ENCODE measurements at regions not wholly inside any gene's neighbourhood (a gene's known extent, or its start where the extent isn't known, plus 50 kb on each side); places are given as distances from the start of the nearest gene placed in this dataset.
"Not testable (repeated sequence)": the region's sequence is repeated elsewhere in the genome, so short reads cannot be mapped to it uniquely, and the experiment has no call there.

DNA sequence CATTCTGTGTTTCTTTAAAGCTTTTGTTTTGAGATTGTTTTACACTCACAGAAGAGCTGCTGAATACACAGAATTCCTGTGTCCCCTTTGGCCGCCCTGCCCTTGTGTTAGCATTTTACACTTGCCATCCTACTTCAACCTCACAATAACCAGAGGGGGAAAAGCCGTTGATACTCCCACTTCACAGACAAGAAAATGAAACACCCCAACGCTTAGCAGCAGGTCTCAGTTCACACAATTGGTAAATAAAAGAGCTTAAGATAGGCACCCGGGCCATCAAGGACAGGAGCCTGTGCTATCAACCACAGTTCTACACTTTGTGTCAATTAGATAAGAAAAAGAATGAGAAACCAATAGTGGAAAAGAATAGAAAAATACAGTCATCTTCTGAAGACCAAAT is 178.0 kb downstream of the SYK start:
- no peak for DNase-seq (ENCODE audit: low read depth)

- no peak for DNase-seq (ENCODE audit: low read depth)
Observed at GRCh38 chr9:90981726-90982125, 180.1 kb downstream of the SYK start.

DNA sequence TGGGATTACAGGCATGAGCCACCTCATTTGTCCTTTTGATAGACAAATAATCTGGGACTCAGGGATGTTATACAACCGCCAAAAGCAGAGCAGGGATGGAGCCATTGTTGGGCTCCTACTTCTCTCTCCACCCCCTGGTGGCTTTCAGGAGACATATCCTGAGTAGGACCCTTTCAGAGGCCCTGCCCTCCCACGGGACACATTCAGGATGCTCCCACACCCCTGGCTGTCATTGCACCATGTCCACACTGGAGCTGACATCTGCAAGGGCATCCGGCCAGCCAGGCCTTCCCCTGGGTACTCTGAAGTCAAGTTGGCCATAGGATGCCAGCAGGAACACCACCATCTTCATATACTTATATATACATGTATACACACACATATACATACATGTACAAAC is 181.8 kb downstream of the SYK start:
- no peak for DNase-seq (ENCODE audit: low read depth)

DNA sequence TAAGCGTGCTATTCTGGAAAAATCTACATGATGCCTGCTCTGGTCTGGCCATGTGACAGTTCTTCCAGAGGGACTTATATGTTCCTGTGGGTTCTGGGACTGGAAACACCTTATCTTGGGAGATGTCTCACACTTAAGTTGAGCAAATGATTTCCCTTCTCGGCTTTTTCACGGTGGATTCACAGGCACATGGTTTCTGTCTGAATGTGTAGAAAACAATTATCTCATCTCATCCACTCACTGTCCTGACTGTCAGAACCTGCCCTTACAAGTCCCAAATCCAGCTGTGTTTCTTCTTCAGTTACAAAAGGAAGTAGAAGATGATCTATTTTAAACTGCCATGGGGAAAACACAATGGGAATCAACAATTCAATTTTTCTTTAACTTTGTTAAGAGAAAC is 184.0 kb downstream of the SYK start:
- no peak for DNase-seq (ENCODE audit: low read depth)

DNA sequence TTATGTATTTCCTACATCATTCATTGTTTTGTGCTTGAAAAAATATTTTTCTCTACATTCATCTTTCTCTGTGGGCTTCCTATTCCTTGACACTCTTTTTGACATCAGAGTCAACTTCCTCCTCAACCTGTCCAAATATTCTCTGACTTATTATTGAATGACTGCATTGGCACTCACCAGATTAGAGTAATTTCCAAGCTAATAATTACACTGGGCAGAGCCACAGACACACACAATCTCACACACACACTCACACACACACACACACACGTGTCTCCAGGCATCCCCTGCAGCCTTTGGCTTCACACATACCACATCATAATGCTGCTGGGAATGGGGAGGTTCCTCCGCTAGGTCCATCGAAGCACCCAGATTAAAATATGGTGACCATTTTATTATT is 184.5 kb downstream of the SYK start:
- DNase-seq (ENCODE audit: low read depth) = no peak

GRCh38 chr9:90987566-90987965 is 185.9 kb downstream of the SYK start:
- no peak for DNase-seq (ENCODE audit: low read depth)

GRCh38 chr9:90988318-90988717 is 186.7 kb downstream of the SYK start:
- no peak for DNase-seq (ENCODE audit: low read depth)

GRCh38 chr9:90991953-90992352 is 190.3 kb downstream of the SYK start:
- DNase-seq (ENCODE audit: low read depth) = no peak

- no peak for DNase-seq (ENCODE audit: low read depth)
Observed at GRCh38 chr9:90995516-90995915, 193.9 kb downstream of the SYK start.

DNA sequence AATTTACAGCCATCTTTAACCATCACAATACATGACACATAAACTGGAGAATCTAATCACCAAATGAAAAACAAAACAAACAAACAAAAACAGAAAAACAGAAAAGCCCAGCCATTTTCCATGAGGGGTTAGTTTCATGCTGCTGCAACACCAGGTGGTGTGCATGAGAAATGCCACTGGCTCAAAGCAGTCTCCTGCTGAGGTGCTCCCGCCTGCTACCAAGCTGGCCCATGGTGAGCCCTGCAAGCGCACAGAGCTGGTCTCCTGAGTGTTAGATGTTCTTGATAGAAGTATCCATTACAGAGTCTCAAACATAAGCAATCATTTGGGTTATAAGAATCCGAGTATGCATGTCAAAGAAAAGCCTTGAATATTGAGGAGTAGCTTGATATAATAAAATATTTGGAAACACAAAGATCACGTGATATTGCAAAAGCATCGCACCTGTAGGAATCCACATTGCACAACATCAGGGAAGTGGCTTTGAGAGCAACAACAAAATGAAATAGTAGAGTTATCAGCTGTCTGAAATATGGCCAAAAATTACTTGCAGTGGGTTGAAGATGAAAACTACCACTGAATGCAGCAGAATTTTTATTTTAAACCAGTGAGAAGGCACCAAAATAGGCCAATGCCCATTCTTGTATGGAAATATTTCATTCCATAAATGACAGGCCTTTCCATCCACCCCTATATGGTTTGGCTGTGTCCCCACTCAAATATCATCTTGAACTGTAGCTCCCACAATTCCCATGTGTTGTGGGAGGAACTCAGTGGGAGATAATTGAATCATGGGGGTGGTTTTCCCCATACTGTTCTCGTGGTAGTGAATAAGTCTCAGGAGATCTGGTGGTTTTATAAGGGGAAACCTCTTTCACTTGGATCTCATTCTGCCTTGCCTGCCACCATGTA is 194.8 kb downstream of the SYK start:
- DNase-seq (ENCODE audit: low read depth) = no peak

DNA sequence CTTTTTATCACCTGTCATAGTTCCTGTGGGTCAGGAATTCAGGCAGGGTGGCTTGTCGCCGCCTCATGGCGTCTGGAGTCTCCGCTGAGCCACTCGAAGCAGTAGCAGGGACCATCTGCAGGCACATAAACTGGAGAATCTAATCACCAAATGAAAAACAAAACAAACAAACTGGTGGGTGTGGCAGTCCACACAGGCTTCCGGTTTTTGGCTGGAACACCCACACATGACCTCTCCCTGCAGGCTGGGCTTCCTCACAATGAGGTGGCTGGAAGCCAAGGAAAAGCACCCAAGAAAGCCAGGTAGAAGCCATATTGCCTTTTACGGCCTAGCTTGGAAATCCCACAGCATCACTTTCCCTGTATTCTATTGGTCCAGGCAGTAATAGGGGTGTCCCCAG is 197.0 kb downstream of the SYK start:
- no peak for DNase-seq (ENCODE audit: low read depth)

GRCh38 chr9:90999425-91000397 is 198.1 kb downstream of the SYK start:
- no peak for DNase-seq (ENCODE audit: low read depth)

DNA sequence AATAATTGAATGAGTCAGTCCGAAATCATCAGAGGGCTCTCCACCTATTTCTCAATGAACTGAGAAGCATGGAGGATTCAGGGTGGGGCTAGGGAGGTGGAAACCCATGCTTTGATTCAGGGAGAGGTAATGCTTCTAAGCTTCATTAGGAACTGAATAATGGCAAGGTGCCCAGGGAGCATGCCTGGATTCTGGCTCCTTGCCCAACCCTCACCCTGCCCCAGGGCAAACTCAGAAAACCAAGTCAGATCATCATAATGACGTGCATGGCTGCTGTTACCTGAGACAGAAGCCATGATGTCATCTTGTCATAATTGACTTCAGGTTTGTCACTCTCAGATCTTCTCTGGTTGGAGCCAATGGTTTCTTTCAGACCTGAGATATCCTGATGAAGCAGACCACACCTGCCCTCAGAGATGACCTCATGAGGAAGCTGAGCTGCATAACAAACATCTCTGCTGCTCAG is 199.6 kb downstream of the SYK start:
- DNase-seq (ENCODE audit: low read depth) = peak; percentile 73

DNA sequence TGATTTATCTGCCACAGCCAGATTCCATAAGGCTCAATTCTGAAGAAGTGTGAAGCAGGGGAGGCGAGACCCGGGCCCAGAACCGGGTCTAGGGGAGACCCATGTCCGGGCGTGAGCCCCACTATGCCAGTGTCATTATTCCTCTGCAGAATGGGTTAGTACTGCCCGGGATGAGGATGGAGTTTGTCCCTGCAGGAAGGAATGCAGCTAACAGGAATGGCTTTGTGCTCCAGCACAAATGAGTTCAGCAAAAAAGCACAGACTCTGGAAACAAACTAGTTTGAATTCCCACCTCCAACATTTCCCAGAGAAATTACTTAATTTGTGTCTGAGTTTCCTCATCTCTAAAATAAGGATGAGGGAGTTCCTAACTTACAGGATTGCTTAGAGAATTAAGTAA is 202.9 kb downstream of the SYK start:
- no peak for DNase-seq (ENCODE audit: low read depth)

- no peak for DNase-seq (ENCODE audit: low read depth)
Observed at GRCh38 chr9:91004992-91005391, 203.4 kb downstream of the SYK start.

- DNase-seq (ENCODE audit: low read depth) = peak; percentile 29
Observed at GRCh38 chr9:91006046-91006445, 204.4 kb downstream of the SYK start.

GRCh38 chr9:91008568-91008967 is 206.9 kb downstream of the SYK start:
- DNase-seq (ENCODE audit: low read depth) = no peak

DNA sequence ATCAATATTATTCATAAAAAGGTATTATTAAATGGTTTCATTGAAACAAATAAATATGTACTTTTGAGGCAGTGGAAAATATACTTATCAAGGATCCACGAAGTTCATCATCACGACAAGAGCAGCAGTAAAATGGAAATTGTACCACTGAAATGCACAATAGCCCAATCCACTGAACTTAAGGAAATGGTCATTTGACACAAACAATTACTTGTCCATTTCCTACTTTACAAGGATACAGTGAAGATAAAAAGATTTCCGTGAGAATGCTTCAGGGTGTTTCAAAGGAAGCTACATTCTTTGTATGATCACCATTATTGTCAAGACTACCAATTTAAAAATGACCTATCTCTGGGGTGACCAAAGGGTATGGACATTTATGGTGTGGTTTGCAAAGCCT is 210.3 kb downstream of the SYK start:
- no peak for DNase-seq (ENCODE audit: low read depth)

DNA sequence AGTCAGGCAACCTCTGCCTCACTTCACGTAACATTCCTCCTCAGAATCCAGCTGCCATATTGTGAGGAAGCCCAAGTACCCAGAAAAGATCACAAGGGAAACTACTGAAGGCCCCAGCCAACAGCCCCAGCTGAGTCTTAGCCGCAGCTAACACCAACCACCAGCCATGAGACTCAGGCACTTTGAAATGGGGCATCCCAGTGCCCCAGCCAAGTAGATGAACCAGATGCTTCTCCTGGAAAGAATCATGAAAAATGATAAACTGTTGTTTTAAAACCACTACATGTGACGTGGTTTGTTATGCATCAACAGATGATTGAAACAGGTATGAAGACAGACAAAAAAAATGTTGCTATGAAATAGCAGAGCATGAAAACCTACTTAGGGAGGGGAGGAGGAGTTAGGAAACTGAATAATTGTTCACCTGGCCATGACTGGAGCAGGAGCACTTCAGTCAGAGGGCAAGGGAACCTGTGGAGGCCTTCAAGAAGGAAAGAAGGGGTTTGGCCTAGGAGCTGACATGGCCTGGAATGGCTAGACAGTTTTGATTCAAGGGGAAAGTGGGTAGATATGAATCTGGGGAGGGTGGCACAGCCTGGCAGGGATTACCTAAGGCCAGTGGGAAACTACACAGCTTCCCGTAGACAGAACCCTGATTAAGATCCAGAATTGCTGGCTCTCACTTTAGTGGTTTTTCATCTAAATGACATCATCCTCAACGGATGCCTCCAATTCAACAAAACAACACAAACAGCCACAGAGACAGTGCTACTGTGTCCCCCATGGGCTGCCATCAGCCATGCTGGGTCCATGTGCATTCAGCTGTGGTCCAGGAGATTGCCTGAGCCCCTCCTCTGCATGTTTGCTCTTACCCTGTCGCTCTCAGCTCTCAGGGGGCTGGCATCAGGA is 211.6 kb downstream of the SYK start:
- no peak for DNase-seq (ENCODE audit: low read depth)

- peak; percentile 34 for DNase-seq (ENCODE audit: low read depth)
Observed at GRCh38 chr9:91017245-91017644, 215.6 kb downstream of the SYK start.

GRCh38 chr9:91019871-91020270 is 218.3 kb downstream of the SYK start:
- not testable (repeated sequence) for DNase-seq (ENCODE audit: low read depth)

Measured in RPMI7951 (cell line).